DMS53 treated with DMSO at 0.1 percent for 48 hours (cell line): ENCODE measurements at regions not wholly inside any gene's neighbourhood (a gene's known extent, or its start where the extent isn't known, plus 50 kb on each side); places are given as distances from the start of the nearest gene placed in this dataset.

Experiments used
- DNase-seq: peaks from one replicate; lab custom pipeline; 2025; ENCODE audit not compliant: unreplicated experiment; lab: John Stamatoyannopoulos, UW

GRCh38 chr5:2696156-2696807 lies 55.2 kb downstream of the IRX2 start:
- no peak for DNase-seq

- no peak for DNase-seq
Observed at GRCh38 chr5:2695200-2695891, 56.1 kb downstream of the IRX2 start.

- no peak for DNase-seq
Observed at GRCh38 chr5:2691530-2691929, 59.9 kb downstream of the IRX2 start.

- DNase-seq = no peak
Observed at GRCh38 chr5:2690293-2690692, 61.2 kb downstream of the IRX2 start.

- no peak for DNase-seq
Observed at GRCh38 chr5:2688586-2688985, 62.9 kb downstream of the IRX2 start.

GRCh38 chr5:2687746-2688145 lies 63.7 kb downstream of the IRX2 start:
- no peak for DNase-seq

- no peak for DNase-seq
Observed at GRCh38 chr5:2686321-2687124, 65.0 kb downstream of the IRX2 start.

- DNase-seq = no peak
Observed at GRCh38 chr5:2685651-2686272, 65.7 kb downstream of the IRX2 start.

GRCh38 chr5:2684606-2685005 lies 66.9 kb downstream of the IRX2 start:
- DNase-seq = no peak

GRCh38 chr5:2683720-2684119 lies 67.8 kb downstream of the IRX2 start:
- no peak for DNase-seq

GRCh38 chr5:2681476-2681875 lies 70.0 kb downstream of the IRX2 start:
- DNase-seq = no peak

- DNase-seq = no peak
Observed at GRCh38 chr5:2680979-2681378, 70.5 kb downstream of the IRX2 start.

- DNase-seq = no peak
Observed at GRCh38 chr5:2677689-2678088, 73.8 kb downstream of the IRX2 start.

- no peak for DNase-seq
Observed at GRCh38 chr5:2675548-2675947, 75.9 kb downstream of the IRX2 start.

GRCh38 chr5:2674456-2674855 lies 77.0 kb downstream of the IRX2 start:
- DNase-seq = no peak

- DNase-seq = no peak
Observed at GRCh38 chr5:2670940-2671339, 80.5 kb downstream of the IRX2 start.

- DNase-seq = no peak
Observed at GRCh38 chr5:2669913-2670312, 81.6 kb downstream of the IRX2 start.

GRCh38 chr5:2669259-2669658 lies 82.2 kb downstream of the IRX2 start:
- DNase-seq = no peak

- no peak for DNase-seq
Observed at GRCh38 chr5:2666081-2666480, 85.4 kb downstream of the IRX2 start.

- DNase-seq = no peak
Observed at GRCh38 chr5:2663489-2663888, 88.0 kb downstream of the IRX2 start.

GRCh38 chr5:2660315-2660714 lies 91.2 kb downstream of the IRX2 start:
- DNase-seq = no peak
